ENCODE measurements at regions not wholly inside any gene's neighbourhood (a gene's known extent, or its start where the extent isn't known, plus 50 kb on each side); places are given as distances from the start of the nearest gene placed in this dataset.
A peak's percentile ranks its signal among the peaks of the same experiment; 100 is the strongest.

DNA sequence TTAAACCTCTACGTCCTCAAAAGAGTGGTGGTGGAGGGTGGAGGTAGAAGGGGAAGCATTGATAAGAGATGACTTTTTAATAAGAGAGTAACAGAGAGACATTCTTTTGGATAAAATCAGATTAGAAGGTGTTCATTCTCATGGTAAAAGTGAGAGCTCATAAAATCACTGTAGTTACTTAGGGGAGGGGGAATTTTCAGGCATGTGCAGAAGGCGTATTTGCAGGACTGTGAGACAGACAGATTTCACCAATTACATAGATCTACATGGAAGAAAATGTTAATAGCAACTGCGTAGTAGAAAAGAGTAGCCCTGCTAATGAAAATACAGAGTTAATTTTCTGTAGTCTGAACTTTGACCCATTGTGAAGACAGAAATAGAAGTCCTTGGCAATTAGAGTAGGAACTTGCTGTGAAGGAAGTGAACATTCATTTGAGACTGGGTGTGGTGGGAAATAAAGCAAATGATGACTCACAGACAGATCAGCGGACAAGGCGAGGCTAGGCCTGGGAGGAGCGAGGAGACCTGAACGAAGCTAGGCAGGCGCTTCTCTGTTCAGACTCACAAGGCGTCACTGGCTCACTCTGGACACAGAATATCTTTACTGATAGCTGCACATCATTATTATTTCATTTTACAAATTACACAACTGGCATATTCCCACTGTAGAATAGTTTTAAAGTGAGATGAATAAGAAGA, 57.2 kb upstream of the FAM9C start:
- Histone ChIP-seq H3K36me3 (no peaks in the 10 kb centered on the region), H3K27ac (peak overlapping the region; percentile 43), H3K4me1 (ENCODE audit: control insufficient read depth in 1 of 2, insufficient read depth in 1 of 2, low read depth in 1 of 2, low read length in 1 of 2) (peaks cover 12 to 15% of the 10 kb centered on the region in 2 experiments), H3K4me3 (ENCODE audit: low read depth in 1 of 2, low read length in 1 of 2) (no peak overlapping the region), H3K9me3 (no peaks in the 10 kb centered on the region), H3K27me3 (no peaks in the 10 kb centered on the region)
- TF ChIP-seq CTCF (IDR thresholded peaks at IDR 0.05) = no peak

GRCh38 chrX:13099121-13099520, 54.7 kb upstream of the FAM9C start:
- Histone ChIP-seq H3K27ac (no peak overlapping the region), H3K9me3 (no peaks in the 10 kb centered on the region), H3K4me3 (ENCODE audit: low read depth in 1 of 2, low read length in 1 of 2) (no peak overlapping the region), H3K36me3 (no peaks in the 10 kb centered on the region), H3K27me3 (no peaks in the 10 kb centered on the region), H3K4me1 (ENCODE audit: control insufficient read depth in 1 of 2, insufficient read depth in 1 of 2, low read depth in 1 of 2, low read length in 1 of 2) (peaks cover 12 to 15% of the 10 kb centered on the region in 2 experiments)
- TF ChIP-seq CTCF (IDR thresholded peaks at IDR 0.05) = no peak

DNA sequence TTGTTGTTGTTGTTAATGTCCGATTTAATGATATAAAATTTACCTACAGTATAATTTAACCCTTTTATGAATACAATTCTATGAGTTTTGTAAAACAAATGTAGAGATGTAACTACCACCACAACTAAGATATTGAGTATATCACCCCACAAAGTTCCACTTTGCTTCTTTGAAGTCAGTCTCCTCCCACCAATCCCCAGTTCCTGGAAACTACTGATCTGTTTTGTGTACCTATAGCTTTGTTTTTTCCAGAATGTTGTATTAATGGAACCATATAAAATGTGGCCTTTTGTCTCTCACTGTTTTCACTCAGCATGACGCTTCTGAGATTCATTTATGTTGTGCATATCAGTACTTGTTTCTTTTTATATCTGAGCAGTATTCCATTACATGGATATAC, 52.3 kb upstream of the FAM9C start:
- Histone ChIP-seq H3K36me3 (no peaks in the 10 kb centered on the region), H3K9me3 (no peaks in the 10 kb centered on the region), H3K4me3 (ENCODE audit: low read depth in 1 of 2, low read length in 1 of 2) (no peak overlapping the region), H3K4me1 (ENCODE audit: control insufficient read depth in 1 of 2, insufficient read depth in 1 of 2, low read depth in 1 of 2, low read length in 1 of 2) (peaks cover 31% of the 10 kb centered on the region in 2 experiments), H3K27me3 (no peaks in the 10 kb centered on the region), H3K27ac (no peak overlapping the region)
- no peak for TF ChIP-seq CTCF (IDR thresholded peaks at IDR 0.05)

DNA sequence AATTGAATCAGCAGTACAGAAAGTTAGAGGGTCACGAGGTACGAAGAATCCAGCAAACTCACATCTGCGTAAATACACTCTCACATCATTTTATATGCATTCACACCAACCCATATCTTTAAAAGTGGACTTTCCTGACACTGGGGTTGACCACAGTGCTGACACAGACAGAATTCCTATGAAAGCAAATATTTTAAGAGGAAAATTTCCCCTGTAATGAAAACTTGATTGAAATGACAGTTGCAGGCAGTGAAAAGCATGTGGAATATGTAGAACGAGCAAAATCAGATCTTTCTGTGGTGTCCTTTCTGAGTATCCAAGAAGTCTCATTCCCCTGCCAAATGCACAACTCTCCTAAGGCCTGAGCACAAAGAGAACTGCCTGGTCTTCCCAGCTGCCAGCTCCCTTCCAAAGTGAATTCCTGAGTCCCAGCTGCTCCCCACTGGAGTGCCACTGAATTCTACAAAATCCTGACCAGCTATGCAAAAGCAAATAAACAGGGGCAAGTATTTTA, 50.5 kb upstream of the FAM9C start:
- Histone ChIP-seq H3K4me1 (ENCODE audit: control insufficient read depth in 1 of 2, insufficient read depth in 1 of 2, low read depth in 1 of 2, low read length in 1 of 2) (peaks cover 40 to 41% of the 10 kb centered on the region in 2 experiments), H3K9me3 (no peaks in the 10 kb centered on the region), H3K27ac (no peak overlapping the region), H3K36me3 (no peaks in the 10 kb centered on the region), H3K27me3 (no peaks in the 10 kb centered on the region), H3K4me3 (ENCODE audit: low read depth in 1 of 2, low read length in 1 of 2) (no peak overlapping the region)
- TF ChIP-seq CTCF (IDR thresholded peaks at IDR 0.05) = no peak

DNA sequence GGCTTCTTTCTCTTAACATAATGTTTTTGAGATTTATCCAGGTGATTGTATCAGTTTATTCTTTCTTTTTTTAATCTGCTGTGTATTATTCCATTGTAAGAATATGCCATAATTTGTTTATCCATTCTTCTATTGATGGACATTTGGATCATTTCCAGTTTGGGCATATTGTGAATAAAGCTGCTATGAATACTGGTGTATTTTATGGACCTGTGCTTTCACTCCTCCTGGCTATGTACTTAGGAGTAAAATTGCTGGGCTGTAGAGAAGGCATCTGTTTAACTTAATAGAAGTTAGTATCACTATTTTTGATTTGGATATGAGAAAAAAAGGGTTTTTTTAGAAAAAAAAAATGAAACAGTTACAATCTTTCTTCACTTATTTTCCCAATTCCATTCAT, 50.0 kb upstream of the FAM9C start:
- Histone ChIP-seq H3K27me3 (no peaks in the 10 kb centered on the region), H3K9me3 (no peaks in the 10 kb centered on the region), H3K36me3 (no peaks in the 10 kb centered on the region), H3K27ac (no peak overlapping the region), H3K4me1 (ENCODE audit: control insufficient read depth in 1 of 2, insufficient read depth in 1 of 2, low read depth in 1 of 2, low read length in 1 of 2) (peaks cover 45 to 46% of the 10 kb centered on the region in 2 experiments), H3K4me3 (ENCODE audit: low read depth in 1 of 2, low read length in 1 of 2) (no peak overlapping the region)
- no peak for TF ChIP-seq CTCF (IDR thresholded peaks at IDR 0.05)
